BLaER1 treated with 17β-estradiol and CSF1 and Interleukin-3, amounts not matched to agents 10 nM and 100 nM (cell line): ENCODE measurements at regions not wholly inside any gene's neighbourhood (a gene's known extent, or its start where the extent isn't known, plus 50 kb on each side); places are given as distances from the start of the nearest gene placed in this dataset.
"Not testable (repeated sequence)": the region's sequence is repeated elsewhere in the genome, so short reads cannot be mapped to it uniquely, and the experiment has no call there.

Experiments used
- H3K27ac ChIP-seq, 11 experiments: shearing (Covaris generic); formaldehyde crosslinking; 2 replicates each; pipeline ENCODE4 v1.8.1; 2022
- H3K27me3 ChIP-seq, 11 experiments: shearing (Covaris generic); formaldehyde crosslinking; 2 replicates each; pipeline ENCODE4 v1.8.1; 2022
- H3K36me3 ChIP-seq, 11 experiments: shearing (Covaris generic); formaldehyde crosslinking; 2 replicates each; pipeline ENCODE4 v1.8.1; 2022
- H3K4me1 ChIP-seq, 10 experiments: shearing (Covaris generic); formaldehyde crosslinking; 2 replicates each; pipeline ENCODE4 v1.8.1; 2022
- H3K4me2 ChIP-seq, 11 experiments: shearing (Covaris generic); formaldehyde crosslinking; 2 replicates each; pipeline ENCODE4 v1.8.1; 2022
- H3K4me3 ChIP-seq, 10 experiments: shearing (Covaris generic); formaldehyde crosslinking; 2 replicates each; pipeline ENCODE4 v1.8.1; 2022
- H3K9ac ChIP-seq, 11 experiments: shearing (Covaris generic); formaldehyde crosslinking; 2 replicates each; pipeline ENCODE4 v1.8.1; 2022
- H3K9me3 ChIP-seq, 11 experiments: shearing (Covaris generic); formaldehyde crosslinking; replicated peaks in 1 of 11; 2 replicates each; pipeline ENCODE4 v1.8.1; 2022
- H4K20me1 ChIP-seq, 11 experiments: shearing (Covaris generic); formaldehyde crosslinking; 2 replicates each; pipeline ENCODE4 v1.8.1; 2022
- Cebpa-rat ChIP-seq, 11 experiments: shearing (Covaris generic); IDR thresholded peaks; 2 replicates each; pipeline ENCODE4 v1.8.1; 2022

DNA sequence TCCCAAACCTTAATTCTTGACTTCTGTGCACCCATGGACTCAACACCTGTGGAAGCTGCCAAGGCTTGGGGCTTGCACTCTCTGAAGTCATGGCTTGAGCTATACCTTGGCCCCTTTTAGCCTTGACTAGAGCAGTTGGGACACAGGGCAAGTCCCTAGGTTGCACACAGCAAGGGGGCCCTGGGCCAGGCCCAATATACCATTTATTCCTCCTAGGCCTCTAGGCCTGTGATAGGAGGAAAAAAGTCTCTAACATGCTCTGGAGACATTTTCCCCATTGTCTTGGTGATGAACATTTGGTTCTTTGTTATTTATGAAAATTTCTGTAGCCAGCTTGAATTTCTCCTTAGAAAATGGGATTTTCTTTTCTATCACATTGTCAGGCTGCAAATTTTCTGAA lies 186.1 kb downstream of the SEMA6D start:
- Histone ChIP-seq H3K9me3 (peaks cover 34 to 46% (median 38%) of the 10 kb centered on the region in 11 experiments), H3K4me1 (no peaks in the 10 kb centered on the region), H4K20me1 (no peaks in the 10 kb centered on the region), H3K36me3 (peaks cover 0 to 6% (median 0%) of the 10 kb centered on the region in 11 experiments; a peak in 4 of 22 replicates), H3K4me2 (no peak overlapping the region), H3K4me3 (no peak overlapping the region), H3K27ac (no peak overlapping the region), H3K27me3 (no peaks in the 10 kb centered on the region), H3K9ac (no peak overlapping the region)
- TF ChIP-seq Cebpa-rat (IDR thresholded peaks at IDR 0.05) = no peak

DNA sequence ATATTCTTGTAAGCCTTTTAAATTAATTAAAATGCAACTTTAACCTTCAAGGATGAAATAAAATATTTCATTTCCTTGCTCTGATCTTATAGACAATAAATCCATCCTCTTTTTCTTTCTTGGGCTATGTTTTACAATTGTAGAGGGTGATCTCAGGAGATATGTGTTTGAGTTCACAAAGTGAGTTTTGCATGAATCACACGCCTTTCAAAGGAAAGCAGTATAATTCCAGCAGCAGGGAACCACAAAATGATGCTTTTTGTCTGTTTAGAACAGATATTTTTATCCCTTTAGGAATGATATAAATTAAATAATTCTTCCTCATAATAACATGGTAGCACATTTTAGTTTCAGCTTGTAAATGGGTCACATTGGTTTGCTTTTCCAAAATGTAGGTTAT lies 191.2 kb downstream of the SEMA6D start:
- no peak for TF ChIP-seq Cebpa-rat (IDR thresholded peaks at IDR 0.05)
- Histone ChIP-seq H3K36me3 (peaks cover 0 to 3% (median 0%) of the 10 kb centered on the region in 11 experiments; a peak in 1 of 22 replicates), H3K27ac (no peak overlapping the region), H3K4me1 (peaks cover 0 to 13% (median 7%) of the 10 kb centered on the region in 10 experiments; a peak in 12 of 20 replicates), H3K27me3 (no peaks in the 10 kb centered on the region), H4K20me1 (no peaks in the 10 kb centered on the region), H3K4me2 (no peak overlapping the region), H3K9me3 (peaks cover 14 to 20% (median 20%) of the 10 kb centered on the region in 11 experiments), H3K4me3 (no peak overlapping the region), H3K9ac (no peak overlapping the region)

DNA sequence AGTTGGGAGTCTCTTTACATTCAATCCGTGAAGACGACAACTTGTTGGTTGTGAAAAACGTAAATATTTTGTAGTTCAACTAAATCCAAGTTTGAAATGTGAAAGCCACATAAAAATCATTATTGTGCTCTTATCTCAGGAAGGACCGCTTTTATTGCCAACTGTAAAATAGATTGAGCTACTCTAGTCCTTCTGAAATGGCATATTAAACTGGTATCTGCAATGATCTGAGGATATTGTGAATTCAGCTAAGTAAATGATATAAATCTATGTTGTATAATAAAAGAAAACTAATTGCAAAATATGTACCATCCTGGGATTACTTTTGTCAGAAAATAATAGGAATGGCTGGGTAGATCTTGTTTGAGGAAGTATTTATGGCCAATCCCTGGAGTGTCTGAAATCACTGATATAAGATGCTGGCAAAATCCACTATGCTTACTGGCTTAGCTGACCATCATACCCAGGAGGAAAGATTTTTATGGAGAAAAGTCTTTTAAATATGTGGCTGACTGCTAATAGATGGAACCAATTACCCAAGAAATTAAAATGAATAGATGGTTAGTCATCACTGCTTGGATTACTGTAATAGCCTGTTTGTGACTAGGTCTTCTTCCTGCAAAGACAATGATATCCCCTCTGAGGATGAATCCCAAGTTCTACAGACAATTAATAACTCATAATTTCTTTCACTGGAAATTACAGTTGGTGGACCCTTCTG lies 191.8 kb downstream of the SEMA6D start:
- H3K27me3 ChIP-seq = no peaks in the 10 kb centered on the region
- H3K27ac ChIP-seq = no peak overlapping the region
- H3K9ac ChIP-seq = no peak overlapping the region
- no peaks in the 10 kb centered on the region for H4K20me1 ChIP-seq
- no peak overlapping the region for H3K4me2 ChIP-seq
- H3K36me3 ChIP-seq = no peaks in the 10 kb centered on the region
- H3K4me3 ChIP-seq = no peak overlapping the region
- peaks cover 0 to 13% (median 7%) of the 10 kb centered on the region in 10 experiments; a peak in 12 of 20 replicates for H3K4me1 ChIP-seq
- TF ChIP-seq Cebpa-rat (IDR thresholded peaks at IDR 0.05) = no peak
- peaks cover 8 to 14% (median 13%) of the 10 kb centered on the region in 11 experiments for H3K9me3 ChIP-seq

DNA sequence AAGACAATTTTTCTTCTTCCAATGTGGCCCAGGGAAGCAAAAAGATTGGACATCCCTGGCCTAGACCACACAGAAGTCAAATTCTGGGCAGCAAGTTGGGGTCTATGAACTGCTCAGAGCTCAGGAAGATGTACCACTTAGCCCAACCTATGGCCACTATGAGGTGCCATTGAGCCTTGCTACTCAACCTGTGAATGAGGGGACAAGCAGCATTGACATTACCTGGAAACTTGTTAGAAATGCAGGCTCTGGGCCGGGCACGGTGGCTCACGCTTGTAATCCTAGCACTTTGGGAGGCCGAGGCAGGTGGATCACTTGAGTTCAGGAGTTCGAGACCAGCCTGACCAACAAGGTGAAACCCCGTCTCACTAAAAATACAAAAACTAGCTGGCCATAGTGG lies 195.6 kb downstream of the SEMA6D start:
- H3K27me3 ChIP-seq, H3K9ac ChIP-seq, H3K4me3 ChIP-seq, H3K9me3 ChIP-seq, H3K4me2 ChIP-seq, H3K27ac ChIP-seq, H4K20me1 ChIP-seq, H3K36me3 ChIP-seq: not testable (repeated sequence)
- peaks cover 0 to 13% (median 7%) of the 10 kb centered on the region in 10 experiments; a peak in 12 of 20 replicates for H3K4me1 ChIP-seq

DNA sequence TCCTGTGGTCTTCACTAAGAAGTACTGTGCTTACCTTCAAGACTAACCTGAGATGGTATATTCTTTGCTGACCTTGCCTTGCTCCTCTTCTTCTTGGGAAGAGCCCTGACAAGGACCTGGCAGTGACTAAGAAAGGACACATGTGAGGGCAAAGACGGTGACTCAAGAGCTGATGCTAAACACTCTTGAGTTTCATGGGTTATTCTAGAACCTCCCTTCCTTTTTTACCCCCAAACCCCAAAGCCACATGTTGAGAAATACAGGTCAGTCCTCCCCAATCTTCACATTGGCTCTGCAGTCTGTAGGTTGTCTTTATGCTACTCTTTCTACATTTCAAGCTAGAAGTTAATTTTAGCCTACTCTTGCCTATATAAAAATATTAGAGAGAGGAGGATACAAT lies 200.6 kb downstream of the SEMA6D start:
- no peak overlapping the region for H3K4me2 ChIP-seq
- no peak overlapping the region for H3K4me3 ChIP-seq
- H3K4me1 ChIP-seq = no peaks in the 10 kb centered on the region
- TF ChIP-seq Cebpa-rat (IDR thresholded peaks at IDR 0.05) = no peak
- H4K20me1 ChIP-seq = no peaks in the 10 kb centered on the region
- H3K9me3 ChIP-seq = no peaks in the 10 kb centered on the region
- H3K27me3 ChIP-seq = no peaks in the 10 kb centered on the region
- H3K27ac ChIP-seq = no peak overlapping the region
- no peak overlapping the region for H3K9ac ChIP-seq
- H3K36me3 ChIP-seq = no peaks in the 10 kb centered on the region

DNA sequence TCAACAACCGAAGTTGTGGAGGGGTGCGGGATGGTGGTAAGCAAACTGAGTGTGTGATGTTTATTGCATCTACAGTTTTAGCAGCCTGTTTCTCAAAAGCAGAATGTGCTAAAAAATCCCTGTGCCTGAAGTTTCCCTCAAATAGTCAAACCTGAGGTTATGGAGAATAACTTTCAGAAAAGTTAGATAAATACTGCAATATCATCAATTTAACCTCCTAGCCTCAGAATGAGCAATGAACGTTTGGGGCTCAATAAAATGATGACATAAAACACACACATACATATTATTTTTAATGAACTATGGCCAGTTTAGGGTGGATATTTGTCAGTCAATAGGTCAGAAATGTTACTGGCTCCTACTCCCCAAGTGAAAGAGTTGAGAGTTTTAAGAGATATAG lies 201.6 kb downstream of the SEMA6D start:
- no peaks in the 10 kb centered on the region for H3K36me3 ChIP-seq
- H3K4me2 ChIP-seq = no peak overlapping the region
- no peak overlapping the region for H3K27ac ChIP-seq
- TF ChIP-seq Cebpa-rat (IDR thresholded peaks at IDR 0.05) = no peak
- H3K9ac ChIP-seq = no peak overlapping the region
- no peak overlapping the region for H3K4me3 ChIP-seq
- H4K20me1 ChIP-seq = no peaks in the 10 kb centered on the region
- H3K4me1 ChIP-seq = no peaks in the 10 kb centered on the region
- H3K9me3 ChIP-seq = no peaks in the 10 kb centered on the region
- no peaks in the 10 kb centered on the region for H3K27me3 ChIP-seq

DNA sequence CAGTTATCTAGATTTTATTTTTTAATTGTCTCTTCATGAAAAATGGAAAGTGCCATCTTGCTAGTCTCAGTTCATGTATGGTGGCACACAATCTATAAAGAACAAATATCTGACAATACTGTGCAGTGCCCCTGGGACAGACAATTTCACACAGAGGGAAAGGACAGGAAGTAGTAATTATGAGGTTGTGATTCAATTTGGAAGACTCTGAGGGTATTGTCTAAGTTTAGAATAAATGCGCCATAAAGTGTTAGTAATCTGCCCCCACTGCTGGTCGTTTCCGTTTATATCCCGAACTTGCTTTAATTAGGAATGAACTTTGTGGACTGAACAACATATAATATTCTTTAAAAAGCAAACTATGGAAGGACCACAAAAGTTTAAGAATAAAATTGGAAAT lies 196.4 kb upstream of the SLC24A5 start:
- Histone ChIP-seq H3K4me3 (no peak overlapping the region), H3K4me2 (no peak overlapping the region), H3K27me3 (no peaks in the 10 kb centered on the region), H4K20me1 (no peaks in the 10 kb centered on the region), H3K4me1 (0 out of 20 replicates have a peak, but pooled peaks cover 0 to 4% (median 0%) of the 10 kb centered on the region in 10 experiments), H3K27ac (no peak overlapping the region), H3K9ac (no peak overlapping the region), H3K9me3 (no peaks in the 10 kb centered on the region), H3K36me3 (no peaks in the 10 kb centered on the region)
- no peak for TF ChIP-seq Cebpa-rat (IDR thresholded peaks at IDR 0.05)

DNA sequence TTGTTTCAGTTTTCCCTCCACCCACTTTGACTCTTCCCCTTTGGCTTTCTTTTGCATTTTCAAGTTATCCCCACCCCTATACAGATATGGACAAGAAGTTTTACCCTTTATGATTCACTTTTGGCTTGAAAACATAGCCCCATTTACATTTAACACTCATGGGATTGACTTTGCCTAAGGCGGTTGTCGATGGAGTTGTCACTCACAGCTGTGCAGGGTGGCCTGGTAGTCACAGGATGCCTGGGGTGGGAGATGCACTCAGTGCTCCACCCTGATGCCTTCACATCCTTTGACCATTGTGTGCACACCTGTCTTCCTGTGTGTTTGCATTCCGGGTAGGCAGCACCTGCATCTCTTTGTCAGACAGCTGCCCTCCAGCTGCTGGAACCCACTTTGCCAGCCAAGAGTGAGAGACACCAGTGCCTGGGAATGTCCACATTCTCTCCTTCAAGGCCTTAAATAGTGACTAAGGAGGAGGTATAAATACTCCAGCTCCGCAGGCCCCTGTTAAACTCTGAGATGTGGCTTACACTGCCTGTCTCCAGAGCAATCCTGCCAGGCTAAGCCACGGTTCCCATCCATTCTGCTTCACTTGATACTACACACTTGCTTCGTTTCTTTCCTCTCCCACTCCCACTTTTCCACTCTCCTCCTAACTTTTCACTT lies 191.5 kb upstream of the SLC24A5 start:
- TF ChIP-seq Cebpa-rat (IDR thresholded peaks at IDR 0.05) = no peak
- Histone ChIP-seq H3K9ac (no peak overlapping the region), H3K9me3 (no peaks in the 10 kb centered on the region), H3K27ac (no peak overlapping the region), H3K4me2 (no peak overlapping the region), H3K4me3 (no peak overlapping the region), H3K36me3 (no peaks in the 10 kb centered on the region), H3K4me1 (0 out of 20 replicates have a peak, but pooled peaks cover 0 to 4% (median 0%) of the 10 kb centered on the region in 10 experiments), H4K20me1 (no peaks in the 10 kb centered on the region), H3K27me3 (no peaks in the 10 kb centered on the region)

DNA sequence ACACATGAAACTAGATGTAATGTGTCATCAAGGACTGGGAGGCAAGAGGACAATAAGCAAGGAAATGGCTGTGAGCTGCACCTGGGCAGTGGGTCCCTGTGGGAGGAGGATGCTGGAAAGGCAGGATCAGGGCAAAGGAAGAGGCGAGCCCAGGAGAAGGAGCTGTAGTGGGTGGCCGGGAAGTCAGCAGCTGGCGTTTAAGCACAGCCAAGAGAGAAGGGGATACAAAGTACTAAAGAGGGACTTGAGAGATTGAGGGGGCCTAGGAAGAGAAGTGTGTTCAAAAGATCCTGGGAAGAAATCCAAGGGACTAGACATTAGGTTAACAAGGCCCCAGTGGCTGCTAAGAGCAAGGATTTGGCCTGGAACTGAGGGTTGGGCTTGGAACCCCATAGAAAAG lies 188.5 kb upstream of the SLC24A5 start:
- Histone ChIP-seq H3K9me3 (no peaks in the 10 kb centered on the region), H4K20me1 (no peaks in the 10 kb centered on the region), H3K36me3 (no peaks in the 10 kb centered on the region), H3K4me2 (no peak overlapping the region), H3K27ac (no peak overlapping the region), H3K4me3 (no peak overlapping the region), H3K4me1 (no peaks in the 10 kb centered on the region), H3K9ac (no peak overlapping the region), H3K27me3 (no peaks in the 10 kb centered on the region)
- TF ChIP-seq Cebpa-rat (IDR thresholded peaks at IDR 0.05) = no peak
